ENCODE measurements at regions not wholly inside any gene's neighbourhood (a gene's known extent, or its start where the extent isn't known, plus 50 kb on each side); places are given as distances from the start of the nearest gene placed in this dataset.

DNA sequence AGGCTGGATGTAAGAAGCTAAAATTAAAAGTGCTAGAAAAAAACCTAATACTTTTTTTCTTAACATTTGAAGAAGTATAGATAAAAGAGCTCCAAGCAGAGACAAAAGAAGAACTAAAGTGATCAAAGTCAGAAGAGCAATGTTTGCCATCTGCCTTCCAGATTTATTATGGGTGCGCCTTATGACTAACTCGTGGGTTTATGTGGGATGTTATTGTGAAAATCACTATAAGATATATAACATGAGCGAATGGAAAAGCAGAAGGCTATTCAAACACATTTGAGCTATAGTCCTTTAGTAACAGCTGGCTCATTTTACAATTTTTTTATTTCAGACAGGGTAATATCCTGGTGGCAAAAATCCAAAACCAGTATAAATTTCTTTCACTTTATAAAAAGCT, 1040.7 kb downstream of the RAPGEF2 start:
- no peaks in the 10 kb centered on the region for H3K9me3 ChIP-seq (ENCODE audit: control insufficient read depth in 1 of 2, insufficient read depth in 1 of 2, low read depth in 1 of 2, low read length in 2 of 2)
- no peaks in the 10 kb centered on the region for H3K27me3 ChIP-seq (ENCODE audit: insufficient read depth, low read length)
- RAD21 ChIA-PET (ENCODE audit: low non-redundant PET in 1 of 2, low total read pairs in 2 of 2, uncharacterized antibody in 2 of 2, unreplicated experiment in 2 of 2) = no interaction called here
- POLR2A ChIA-PET = no interaction called here
- H2AFZ ChIP-seq (ENCODE audit: low read depth, low read length, poor library complexity, severe bottlenecking) = no peak overlapping the region
- DNase-seq (ENCODE audit: low read depth, low spot score) (no peak), ATAC-seq (no peak)
- H4K20me1 ChIP-seq (ENCODE audit: insufficient read depth) = no peaks in the 10 kb centered on the region
- intact Hi-C loops (cut with micrococcal nuclease) = no loop called here
- no peak overlapping the region for H3K9ac ChIP-seq (ENCODE audit: low read length)
- no TSS peak for BruUV-seq (replicated peaks)
- no peaks in the 10 kb centered on the region for H3K4me1 ChIP-seq (ENCODE audit: control insufficient read depth in 1 of 2, insufficient read depth in 2 of 2, low read length in 2 of 2)
- CTCF ChIA-PET = no interaction called here
- H3K4me2 ChIP-seq (ENCODE audit: low read length) = no peak overlapping the region
- TF ChIP-seq ELF1 (IDR thresholded peaks at IDR 0.05; ENCODE audit: borderline replicate concordance, low read depth) (no peak), YY1 (IDR thresholded peaks at IDR 0.05; ENCODE audit: extremely low read depth, insufficient replicate concordance, low read depth, low read length) (no peak)
- TF ChIP-seq, protein P1, sequence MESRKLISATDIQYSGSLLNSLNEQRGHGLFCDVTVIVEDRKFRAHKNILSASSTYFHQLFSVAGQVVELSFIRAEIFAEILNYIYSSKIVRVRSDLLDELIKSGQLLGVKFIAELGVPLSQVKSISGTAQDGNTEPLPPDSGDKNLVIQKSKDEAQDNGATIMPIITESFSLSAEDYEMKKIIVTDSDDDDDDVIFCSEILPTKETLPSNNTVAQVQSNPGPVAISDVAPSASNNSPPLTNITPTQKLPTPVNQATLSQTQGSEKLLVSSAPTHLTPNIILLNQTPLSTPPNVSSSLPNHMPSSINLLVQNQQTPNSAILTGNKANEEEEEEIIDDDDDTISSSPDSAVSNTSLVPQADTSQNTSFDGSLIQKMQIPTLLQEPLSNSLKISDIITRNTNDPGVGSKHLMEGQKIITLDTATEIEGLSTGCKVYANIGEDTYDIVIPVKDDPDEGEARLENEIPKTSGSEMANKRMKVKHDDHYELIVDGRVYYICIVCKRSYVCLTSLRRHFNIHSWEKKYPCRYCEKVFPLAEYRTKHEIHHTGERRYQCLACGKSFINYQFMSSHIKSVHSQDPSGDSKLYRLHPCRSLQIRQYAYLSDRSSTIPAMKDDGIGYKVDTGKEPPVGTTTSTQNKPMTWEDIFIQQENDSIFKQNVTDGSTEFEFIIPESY (IDR thresholded peaks at IDR 0.05; ENCODE audit: extremely low read depth, insufficient replicate concordance, low read length) = no peak
- H3K79me2 ChIP-seq (ENCODE audit: insufficient read depth, low read length) = no peaks in the 10 kb centered on the region
- no peaks in the 10 kb centered on the region for H3K9me2 ChIP-seq (ENCODE audit: insufficient read depth)
- no peak overlapping the region for H3K4me3 ChIP-seq (replicated peaks in 1 of 2; ENCODE audit: low read depth in 1 of 2, low read length in 2 of 2)
- H3K27ac ChIP-seq (ENCODE audit: low read depth, low read length) = no peak overlapping the region
- no peaks in the 10 kb centered on the region for H3K36me3 ChIP-seq (ENCODE audit: control insufficient read depth in 1 of 2, insufficient read depth in 2 of 2, low read length in 2 of 2)

DNA sequence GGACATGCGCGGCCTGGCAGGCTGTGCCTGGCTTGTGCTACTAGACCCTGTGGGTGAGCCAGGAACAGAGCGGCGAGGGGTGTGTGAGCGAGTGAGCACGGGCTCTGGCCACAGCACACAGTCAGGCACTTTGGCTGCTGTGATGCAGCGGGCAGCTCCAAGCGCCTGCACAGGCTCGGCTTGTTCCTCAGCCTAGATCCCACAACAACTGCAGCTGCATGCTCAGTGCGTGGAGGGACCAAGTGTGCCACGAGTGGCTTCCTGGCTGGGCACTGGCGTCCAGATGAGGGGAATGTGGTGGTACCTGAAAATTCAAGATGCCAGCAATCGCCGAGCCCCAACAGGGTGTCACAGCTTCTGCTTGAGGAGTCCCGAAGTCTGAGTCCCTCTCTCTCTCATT, 1056.6 kb downstream of the RAPGEF2 start:
- no TSS peak for BruUV-seq (replicated peaks)
- Histone ChIP-seq H3K4me3 (replicated peaks in 1 of 2; ENCODE audit: low read depth in 1 of 2, low read length in 2 of 2) (no peak overlapping the region), H3K9me2 (ENCODE audit: insufficient read depth) (no peaks in the 10 kb centered on the region), H3K4me2 (ENCODE audit: low read length) (no peak overlapping the region), H3K4me1 (ENCODE audit: control insufficient read depth in 1 of 2, insufficient read depth in 2 of 2, low read length in 2 of 2) (no peaks in the 10 kb centered on the region), H3K9ac (ENCODE audit: low read length) (no peak overlapping the region), H3K36me3 (ENCODE audit: control insufficient read depth in 1 of 2, insufficient read depth in 2 of 2, low read length in 2 of 2) (no peaks in the 10 kb centered on the region), H2AFZ (ENCODE audit: low read depth, low read length, poor library complexity, severe bottlenecking) (no peak overlapping the region), H3K27ac (ENCODE audit: low read depth, low read length) (no peak overlapping the region), H3K27me3 (ENCODE audit: insufficient read depth, low read length) (no peaks in the 10 kb centered on the region), H3K79me2 (ENCODE audit: insufficient read depth, low read length) (no peaks in the 10 kb centered on the region), H4K20me1 (ENCODE audit: insufficient read depth) (no peaks in the 10 kb centered on the region), H3K9me3 (ENCODE audit: control insufficient read depth in 1 of 2, insufficient read depth in 1 of 2, low read depth in 1 of 2, low read length in 2 of 2) (no peaks in the 10 kb centered on the region)
- DNase-seq (ENCODE audit: low read depth, low spot score) (no peak), ATAC-seq (no peak)
- intact Hi-C loops (cut with micrococcal nuclease) = no loop called here
- POLR2A ChIA-PET = no interaction called here
- TF ChIP-seq POLR2AphosphoS5 (IDR thresholded peaks at IDR 0.05; ENCODE audit: low read depth, low read length) (no peak), FOSL1 (IDR thresholded peaks at IDR 0.05; ENCODE audit: low read depth) (no peak)
- CTCF ChIA-PET = no interaction called here
- RAD21 ChIA-PET (ENCODE audit: low non-redundant PET in 1 of 2, low total read pairs in 2 of 2, uncharacterized antibody in 2 of 2, unreplicated experiment in 2 of 2) = no interaction called here

All from HCT116 (cell line).